ENCODE measurements at regions not wholly inside any gene's neighbourhood (a gene's known extent, or its start where the extent isn't known, plus 50 kb on each side); places are given as distances from the start of the nearest gene placed in this dataset.

- no peak for DNase-seq (ENCODE audit: low spot score)
These were observed 799.0 kb downstream of the DACH1 start for GRCh38 chr13:71068041-71068440.

GRCh38 chr13:71067165-71067815, 799.7 kb downstream of the DACH1 start:
- no peak for DNase-seq (ENCODE audit: low spot score)

DNA sequence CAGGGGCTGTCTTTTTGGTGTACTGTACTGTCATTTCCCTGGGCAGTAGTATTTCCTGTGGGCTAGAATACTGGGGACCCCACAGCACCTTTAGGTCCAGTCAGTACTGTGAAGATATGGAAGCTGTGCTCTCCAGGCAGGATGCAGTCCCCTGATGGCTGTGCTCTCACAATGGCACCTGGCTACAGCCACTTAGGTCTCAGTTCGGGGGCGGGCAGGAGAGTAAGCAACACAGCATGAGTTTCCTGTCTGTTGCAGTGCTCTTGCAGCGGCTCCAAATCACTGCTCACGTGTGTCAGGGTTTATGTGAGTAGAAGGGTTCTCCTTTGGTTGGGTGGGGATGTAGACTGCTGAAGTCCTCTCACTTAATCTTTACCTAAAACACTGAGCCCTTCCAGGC, 810.4 kb downstream of the DACH1 start:
- DNase-seq (ENCODE audit: low spot score) = no peak

DNA sequence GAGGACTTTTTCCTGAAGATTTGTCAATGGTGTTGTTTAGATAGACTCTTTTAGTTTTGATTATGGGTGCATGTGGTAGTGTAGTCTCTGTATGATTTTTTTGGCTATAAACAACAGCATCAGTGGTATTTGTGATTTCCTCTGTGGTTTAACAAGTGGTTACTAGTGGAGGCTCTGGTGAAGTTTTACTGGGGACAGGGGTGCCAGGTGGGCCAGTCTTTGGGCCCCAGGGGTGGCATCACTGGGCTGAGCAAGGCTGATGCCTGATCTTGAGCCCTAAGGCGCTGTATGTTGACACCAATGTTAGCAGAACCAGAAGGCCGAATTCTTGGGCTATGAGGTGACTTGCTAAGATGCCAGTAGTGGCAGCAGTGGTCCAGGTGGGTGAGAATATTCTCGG, 811.4 kb downstream of the DACH1 start:
- no peak for DNase-seq (ENCODE audit: low spot score)

DNA sequence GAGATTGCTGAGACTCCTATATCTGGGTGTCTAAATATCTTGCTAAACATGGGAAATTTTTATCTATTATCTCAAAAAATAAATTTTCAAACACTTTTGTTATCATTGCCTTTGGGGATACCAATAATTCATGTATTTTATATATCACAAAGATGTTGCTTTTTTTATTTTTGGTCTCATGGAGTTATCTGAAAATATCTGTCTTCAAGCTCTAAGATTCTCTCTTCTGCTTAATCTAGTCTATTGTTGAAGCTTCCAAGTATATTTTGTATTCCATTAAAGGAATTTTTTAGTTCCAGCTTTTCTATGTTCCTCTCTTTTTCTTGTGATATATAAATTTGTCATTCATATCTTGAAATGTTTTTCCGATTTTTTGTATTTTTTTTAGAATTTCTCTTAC, 812.0 kb downstream of the DACH1 start:
- no peak for DNase-seq (ENCODE audit: low spot score)

DNA sequence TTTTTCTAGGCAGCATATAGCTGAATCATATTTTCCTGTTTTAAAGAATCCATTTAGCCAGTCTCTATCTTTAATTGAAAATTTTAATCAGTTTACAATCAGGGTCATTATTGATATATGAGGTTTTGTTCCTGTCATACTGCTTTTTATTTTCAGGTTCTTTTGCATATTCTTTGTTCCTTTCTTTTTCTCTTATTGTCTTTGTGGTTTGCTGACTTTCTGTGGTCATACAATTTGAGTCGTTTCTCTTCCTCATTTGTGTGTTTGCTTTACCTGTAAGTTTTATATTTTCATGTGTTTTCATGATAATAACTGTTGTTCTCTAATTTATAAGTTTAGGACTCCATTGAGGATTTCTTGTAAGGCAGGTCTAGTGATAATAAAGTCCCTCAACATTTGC, 812.6 kb downstream of the DACH1 start:
- no peak for DNase-seq (ENCODE audit: low spot score)

DNA sequence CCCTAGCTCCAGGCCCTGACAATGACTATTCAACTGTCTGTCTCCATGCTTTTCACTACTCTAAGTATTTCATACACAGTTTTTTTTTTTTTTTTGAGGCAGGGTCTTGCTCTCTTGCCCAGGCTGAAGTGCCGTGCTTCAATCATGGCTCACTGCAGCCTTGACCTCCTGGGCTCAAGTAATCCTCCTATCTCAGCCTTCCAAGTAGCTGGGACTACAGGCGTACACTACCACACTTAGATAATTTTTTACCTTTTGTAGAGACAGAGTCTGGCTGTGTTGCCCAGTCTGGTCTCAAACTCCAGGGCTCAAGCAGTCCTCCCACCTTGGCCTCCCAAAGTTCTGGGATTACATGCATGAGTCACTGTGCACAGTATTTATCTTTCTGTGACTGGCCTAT, 815.4 kb downstream of the DACH1 start:
- no peak for DNase-seq (ENCODE audit: low spot score)

GRCh38 chr13:71046360-71047079, 820.5 kb downstream of the DACH1 start:
- no peak for DNase-seq (ENCODE audit: low spot score)

GRCh38 chr13:71045101-71045500, 821.9 kb downstream of the DACH1 start:
- DNase-seq (ENCODE audit: low spot score) = no peak

- no peak for DNase-seq (ENCODE audit: low spot score)
These were observed 827.6 kb downstream of the DACH1 start for GRCh38 chr13:71039440-71039839.

GRCh38 chr13:71034018-71034417, 833.0 kb downstream of the DACH1 start:
- DNase-seq (ENCODE audit: low spot score) = no peak

GRCh38 chr13:71033026-71033425, 834.0 kb downstream of the DACH1 start:
- no peak for DNase-seq (ENCODE audit: low spot score)

DNA sequence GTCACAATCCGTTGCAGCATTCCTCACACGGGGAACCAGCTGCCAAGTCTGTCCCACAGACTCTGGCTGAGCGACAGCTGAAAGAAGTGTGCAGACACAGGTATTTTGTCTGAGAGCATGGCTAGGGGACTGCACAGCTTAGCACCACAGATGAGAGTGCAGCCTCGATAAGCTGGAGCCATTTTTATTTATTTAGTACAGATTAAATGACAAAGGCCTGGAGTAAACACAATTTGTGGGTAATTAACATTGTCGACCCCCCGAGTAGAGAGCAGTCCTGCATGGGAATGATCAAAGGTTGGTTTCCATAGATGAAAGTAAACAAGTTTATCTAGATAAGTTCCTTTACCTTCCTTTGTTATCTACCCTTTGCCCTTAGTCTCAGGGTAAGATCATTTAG, 836.2 kb downstream of the DACH1 start:
- no peak for DNase-seq (ENCODE audit: low spot score)

DNA sequence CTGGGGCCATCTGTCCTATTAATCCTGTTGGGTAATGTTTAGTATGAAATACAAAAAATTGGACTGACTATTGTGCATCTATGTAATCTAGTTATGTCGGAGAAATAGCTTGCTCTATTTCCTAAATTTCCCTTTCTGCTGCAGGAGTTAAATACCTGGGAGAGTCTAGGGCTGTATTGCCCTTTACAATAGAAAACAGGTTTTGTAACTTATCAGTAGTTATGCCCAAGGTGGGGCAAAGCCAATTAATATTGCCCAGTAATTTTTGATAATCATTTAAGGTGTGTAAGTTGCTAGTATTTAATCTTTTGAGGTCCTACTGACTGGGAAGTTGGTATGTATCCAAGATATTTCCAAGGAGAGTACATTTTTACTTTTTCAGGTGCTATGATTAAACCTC, 838.1 kb downstream of the DACH1 start:
- DNase-seq (ENCODE audit: low spot score) = no peak

DNA sequence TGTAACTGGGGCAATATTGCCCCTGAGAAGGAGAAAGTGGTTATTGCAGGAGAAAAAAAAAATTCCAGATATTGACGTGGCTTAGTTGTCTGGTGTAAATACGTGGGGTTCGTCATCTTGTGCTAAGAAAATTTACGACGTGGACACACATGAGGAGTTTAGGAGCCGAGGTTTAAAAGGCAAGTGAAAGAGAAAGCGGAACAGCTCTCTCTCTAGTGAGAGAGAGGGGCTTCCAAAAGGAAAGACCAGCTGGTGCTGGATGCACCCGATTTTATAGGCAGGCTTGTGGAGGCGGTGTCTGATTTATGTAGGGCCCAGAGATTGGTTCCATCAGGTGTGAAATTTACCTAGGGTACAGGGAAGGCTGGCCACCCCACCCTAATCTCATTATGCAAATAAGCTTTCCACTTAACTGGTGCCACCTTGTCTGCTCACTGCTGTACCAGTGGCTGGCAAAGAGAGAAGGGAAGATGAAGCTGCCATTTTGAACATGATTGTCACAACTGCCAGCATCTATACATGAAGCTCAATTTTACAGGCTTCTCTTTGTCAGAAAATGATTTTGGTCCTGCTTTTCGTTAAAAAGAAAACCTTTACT, 845.1 kb downstream of the DACH1 start:
- DNase-seq (ENCODE audit: low spot score) = no peak

- no peak for DNase-seq (ENCODE audit: low spot score)
These were observed 848.0 kb downstream of the DACH1 start for GRCh38 chr13:71018995-71019394.

- DNase-seq (ENCODE audit: low spot score) = no peak
These were observed 848.5 kb downstream of the DACH1 start for GRCh38 chr13:71018544-71018943.

- DNase-seq (ENCODE audit: low spot score) = no peak
These were observed 849.4 kb downstream of the DACH1 start for GRCh38 chr13:71017607-71018006.

DNA sequence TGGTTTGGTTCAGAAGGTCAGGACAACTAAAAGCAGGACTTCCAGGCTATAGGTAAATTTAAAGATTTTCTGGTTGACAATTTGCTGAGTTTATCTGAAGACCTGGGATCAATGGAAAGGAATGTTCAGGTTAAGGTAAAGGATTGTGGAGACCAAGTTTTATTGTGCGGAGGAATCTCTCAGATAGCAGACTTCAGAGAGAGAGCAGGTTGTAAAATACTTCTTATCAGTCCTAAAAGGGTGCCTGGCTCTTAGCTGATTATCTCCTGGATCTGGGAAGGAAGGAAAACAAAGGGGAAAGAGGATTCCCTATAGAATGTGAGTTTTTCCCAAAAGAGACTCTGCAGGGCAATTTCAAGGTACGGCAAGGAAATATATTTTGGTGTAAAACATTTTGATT, 851.5 kb downstream of the DACH1 start:
- DNase-seq (ENCODE audit: low spot score) = no peak

DNA sequence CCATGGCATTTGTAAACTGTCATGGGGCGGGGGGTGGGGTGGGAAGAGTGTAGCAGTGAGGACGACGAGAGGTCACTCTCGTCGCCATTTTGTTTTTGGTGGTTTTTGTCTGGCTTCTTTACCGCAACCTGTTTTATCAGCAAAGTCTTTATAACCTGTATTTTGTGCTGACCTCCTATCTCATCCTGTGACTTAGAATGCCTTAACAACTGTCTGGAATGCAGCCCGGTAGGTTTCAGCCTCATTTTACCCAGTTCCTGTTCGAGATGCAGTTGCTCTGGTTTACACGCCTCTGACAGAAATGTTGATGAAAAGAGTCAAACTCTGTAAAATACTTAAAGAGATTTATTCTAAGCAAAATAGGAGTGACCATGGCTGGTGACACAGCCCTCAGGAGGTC, 852.0 kb downstream of the DACH1 start:
- DNase-seq (ENCODE audit: low spot score) = no peak

DNA sequence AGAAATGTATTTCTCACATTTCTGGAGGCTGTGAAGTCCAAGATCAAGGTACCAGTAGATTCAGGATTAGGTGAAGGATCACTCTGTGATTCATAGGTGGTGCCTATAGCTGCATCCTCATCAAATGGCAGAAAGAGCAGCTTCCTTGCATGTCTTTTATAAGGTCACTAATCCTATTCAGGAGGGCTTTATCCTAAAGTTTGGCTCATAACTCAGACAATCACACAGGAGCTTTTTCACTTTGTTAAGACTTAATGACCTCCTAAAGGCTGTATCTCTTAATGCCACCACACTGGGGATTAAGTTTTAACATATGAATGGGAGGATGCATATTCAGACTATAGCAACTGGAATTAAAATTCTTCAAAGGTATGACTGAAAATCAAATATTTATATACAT, 861.1 kb downstream of the DACH1 start:
- no peak for DNase-seq (ENCODE audit: low spot score)

GRCh38 chr13:70995338-70995737, 871.7 kb downstream of the DACH1 start:
- DNase-seq (ENCODE audit: low spot score) = no peak

DNA sequence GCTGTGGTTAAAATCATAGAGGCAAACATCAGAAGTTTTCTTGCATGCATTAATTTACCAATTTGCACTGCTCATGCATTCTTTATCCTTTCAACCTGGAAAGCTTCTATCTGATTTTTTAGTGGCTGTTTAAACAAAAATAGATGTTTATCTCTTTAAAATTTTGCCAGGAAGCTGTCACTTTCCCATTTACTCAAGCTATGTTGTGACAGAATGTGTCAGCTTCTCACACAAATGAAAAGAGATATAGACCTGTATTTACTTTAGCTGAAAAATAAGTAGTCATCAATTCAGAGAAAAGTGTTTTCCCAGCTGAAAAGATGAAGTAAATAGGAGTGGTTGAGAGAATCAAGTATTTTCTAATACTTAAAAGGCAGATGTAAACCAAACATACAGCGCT, 872.8 kb downstream of the DACH1 start:
- no peak for DNase-seq (ENCODE audit: low spot score)

GRCh38 chr13:70987043-70987442, 878.8 kb upstream of the KLHL1 start:
- DNase-seq (ENCODE audit: low spot score) = no peak
